HepG2 (cell line): ENCODE measurements at regions not wholly inside any gene's neighbourhood (a gene's known extent, or its start where the extent isn't known, plus 50 kb on each side); places are given as distances from the start of the nearest gene placed in this dataset.
A peak's percentile ranks its signal among the peaks of the same experiment; 100 is the strongest.

Source experiments
- ATAC-seq: fragments of 200-7000 bp; cut with Tn5 transposase; 3 replicates; pipeline ENCODE4 v1.9.1; 2020; ENCODE audit warnings: mild to moderate bottlenecking, moderate library complexity
- BruUV-seq: library from RNA; stranded (reverse); fragments of 400-500 nt; replicated peaks from 2 replicates; lab custom pipeline; 2021; lab: Mats Ljungman, UMichigan
- CTCF ChIA-PET: fragments of 300-600 bp; formaldehyde crosslinking; extraction: SDS; loops from one replicate; lab custom pipeline; 2021; ENCODE audit warnings: low total read pairs, inconsistent platforms, low intra/inter-chr PET ratio; lab: Yijun Ruan, JAX
- POLR2A ChIA-PET: fragments of 350-600 bp; sonication (Branson Sonifier 250); formaldehyde crosslinking; loops from one replicate; lab custom pipeline; 2020; ENCODE audit warnings: antibody characterized with exemption, inconsistent platforms; lab: Yijun Ruan, JAX
- DNase-seq: peaks from one replicate; pipeline ENCODE4 v3.0.0-alpha.2; 2015; ENCODE audit warnings: low spot score
- FAIRE-seq: peaks from 3 replicates; lab custom pipeline; 2011; peaks lifted over from hg19 to GRCh38; lab: Jason Lieb, UNC
- H2AFZ ChIP-seq: one replicate; pipeline ENCODE4 v1.6.1; 2011; ENCODE audit warnings: low read length, inconsistent platforms
- H3K27ac ChIP-seq: fragments of 300-600 bp; 3 replicates; pipeline ENCODE4 v1.8.0; 2011; ENCODE audit warnings: mixed run types, mild to moderate bottlenecking, mixed read lengths, low read length, inconsistent platforms; ENCODE audit not compliant: insufficient read depth; ENCODE audit errors: extremely low read length
- H3K27me3 ChIP-seq, 2 experiments: fragments of 200-600 bp in 1 of 2; 2 replicates in 1 of 2; 3 replicates in 1 of 2; pipeline versions ENCODE4 v1.6.0 to v1.8.0; 2011; ENCODE audit warnings: low read length in 2 of 2, mild to moderate bottlenecking in 2 of 2, moderate library complexity in 2 of 2, inconsistent platforms in 1 of 2; ENCODE audit not compliant: insufficient read depth in 2 of 2, control insufficient read depth in 1 of 2
- H3K36me3 ChIP-seq, 2 experiments: fragments of 200-600 bp in 1 of 2; replicated peaks in 1 of 2; 2 replicates in 1 of 2; 3 replicates in 1 of 2; pipeline versions ENCODE4 v1.5.1 to v1.8.0; 2011; ENCODE audit warnings: low read length in 2 of 2, inconsistent platforms in 1 of 2; ENCODE audit not compliant: insufficient read depth in 2 of 2, control insufficient read depth in 1 of 2
- H3K4me1 ChIP-seq: 2 replicates; pipeline ENCODE4 v1.5.1; 2012; ENCODE audit warnings: low read length, inconsistent platforms; ENCODE audit not compliant: insufficient read depth
- H3K4me2 ChIP-seq: 2 replicates; pipeline ENCODE4 v1.6.0; 2011; ENCODE audit warnings: low read depth, low read length, inconsistent platforms
- H3K4me3 ChIP-seq, 3 experiments: fragments of 200-600 bp in 1 of 3; sonication (generic), shearing (Covaris generic) in 1 of 3; replicated peaks in 1 of 3; 2 replicates each; pipeline ENCODE4 v1.5.1; 2011 to 2016; ENCODE audit warnings: low read length in 3 of 3, inconsistent platforms in 2 of 3, low read depth in 2 of 3, mild to moderate bottlenecking in 2 of 3, control low read depth in 1 of 3, mixed read lengths in 1 of 3; ENCODE audit not compliant: insufficient read depth in 1 of 3
- H3K79me2 ChIP-seq: one replicate; pipeline ENCODE4 v1.6.1; 2011; ENCODE audit warnings: low read length, inconsistent platforms; ENCODE audit not compliant: insufficient read depth
- H3K9ac ChIP-seq: 2 replicates; pipeline ENCODE4 v1.6.0; 2011; ENCODE audit warnings: mild to moderate bottlenecking, low read depth, low read length, inconsistent platforms; ENCODE audit not compliant: insufficient read depth
- H3K9me3 ChIP-seq: 2 replicates; pipeline ENCODE4 v1.5.1; 2012; ENCODE audit warnings: mild to moderate bottlenecking, low read length
- H4K20me1 ChIP-seq: 2 replicates; pipeline ENCODE4 v1.6.0; 2011; ENCODE audit warnings: inconsistent platforms, mild to moderate bottlenecking, low read length, moderate library complexity; ENCODE audit not compliant: insufficient read depth
- ATF7 ChIP-seq, 2 experiments: fragments of 450-650 bp in 1 of 2; sonication (generic) in 1 of 2; formaldehyde crosslinking in 1 of 2; IDR thresholded peaks; 2 replicates each; pipeline versions ENCODE4 v1.4.0 to v1.6.1; 2016 to 2020; ENCODE audit warnings: antibody characterized with exemption in 1 of 2, mild to moderate bottlenecking in 1 of 2, missing genetic modification reagents in 1 of 2
- GATAD2A ChIP-seq: IDR thresholded peaks from 2 replicates; pipeline ENCODE4 v1.6.1; 2016
- HMG20A ChIP-seq: IDR thresholded peaks from 2 replicates; pipeline ENCODE4 v1.6.1; 2016; ENCODE audit warnings: borderline replicate concordance
- KLF13 ChIP-seq: sonication (generic); formaldehyde crosslinking; IDR thresholded peaks from 2 replicates; pipeline ENCODE4 v1.4.0; 2020; ENCODE audit warnings: mild to moderate bottlenecking, missing genetic modification reagents
- KLF16 ChIP-seq, 2 experiments: sonication (generic) in 1 of 2; formaldehyde crosslinking in 1 of 2; IDR thresholded peaks; 2 replicates each; pipeline versions ENCODE4 v1.6.1 to v1.8.0; 2016 to 2023; ENCODE audit warnings: missing genetic modification reagents in 2 of 2, missing compliant biosample characterization in 1 of 2
- MAZ ChIP-seq, 2 experiments: sonication (generic) in 1 of 2; formaldehyde crosslinking in 1 of 2; IDR thresholded peaks; 2 replicates each; pipeline versions ENCODE4 v1.5.0 to v1.6.1; 2012 to 2020; ENCODE audit warnings: low read depth in 2 of 2, mild to moderate bottlenecking in 2 of 2, borderline replicate concordance in 1 of 2, improper control_type of control experiment in 1 of 2, low read length in 1 of 2, missing genetic modification reagents in 1 of 2, moderate library complexity in 1 of 2
- PLRG1 ChIP-seq: fragments of 450-650 bp; conservative IDR thresholded peaks from 2 replicates; pipeline ENCODE4 v1.6.1; 2016
- STAT5B ChIP-seq: sonication (generic); formaldehyde crosslinking; IDR thresholded peaks from 2 replicates; pipeline ENCODE4 v1.4.0; 2020; ENCODE audit warnings: missing genetic modification reagents
- ZMAT3 ChIP-seq: sonication (generic); formaldehyde crosslinking; conservative IDR thresholded peaks from 2 replicates; pipeline ENCODE4 v1.7.0; 2021; ENCODE audit warnings: missing genetic modification reagents
- ZNF460 ChIP-seq: sonication (generic); formaldehyde crosslinking; IDR thresholded peaks from 2 replicates; pipeline ENCODE4 v1.5.1; 2020; ENCODE audit warnings: missing genetic modification reagents, mild to moderate bottlenecking, borderline replicate concordance
- ZNF788 ChIP-seq: sonication (generic); formaldehyde crosslinking; IDR thresholded peaks from 2 replicates; pipeline ENCODE4 v1.5.0; 2020; ENCODE audit warnings: mild to moderate bottlenecking, missing genetic modification reagents, borderline replicate concordance
- WGBS: methylation state at CpG from one replicate; pipeline ENCODE4 v1.1.6; 2017; ENCODE audit warnings: low lambda C conversion rate; 5-methylcytosine and 5-hydroxymethylcytosine counted together
- in situ Hi-C: cut with HindIII; loops from 2 replicates; pipeline ENCODE4 v1.10.0; 2017; ENCODE audit warnings: low pct_unique_long_range_greater_than_20kb; ENCODE audit not compliant: extremely low pct_ligation_motif_present
- intact Hi-C: fragments of 100-400 bp; cut with micrococcal nuclease; formaldehyde crosslinking; loops from one replicate; pipeline ENCODE4 v1.10.0; 2022; ENCODE audit not compliant: unreplicated experiment

GRCh38 chr4:122553432-122553831 is 67.4 kb downstream of the IL21 start:
- DNase-seq (no peak), FAIRE-seq (no peak), ATAC-seq (no peak)
- in situ Hi-C loops (no loop called here), intact Hi-C loops (no loop called here)
- Histone ChIP-seq H3K4me1 (no peaks in the 10 kb centered on the region), H3K4me3 (no peak overlapping the region), H3K27me3 (no peaks in the 10 kb centered on the region), H2AFZ (no peak overlapping the region), H3K27ac (no peak overlapping the region), H3K79me2 (no peaks in the 10 kb centered on the region), H3K9me3 (no peaks in the 10 kb centered on the region), H3K36me3 (no peaks in the 10 kb centered on the region), H3K9ac (no peak overlapping the region), H3K4me2 (no peak overlapping the region), H4K20me1 (no peaks in the 10 kb centered on the region)
- TF ChIP-seq ZNF460 (CRISPR knock-in tag) (no peak), KLF16 (CRISPR knock-in tag; IDR thresholded peaks at IDR 0.05) (no peak), GATAD2A (CRISPR knock-in tag) (no peak), ZMAT3 (CRISPR knock-in tag) (no peak), KLF13 (CRISPR knock-in tag) (no peak), MAZ (IDR thresholded peaks at IDR 0.05; ENCODE audit: borderline replicate concordance, low read depth, low read length) (no peak), MAZ (CRISPR knock-in tag; IDR thresholded peaks at IDR 0.05; ENCODE audit: low read depth) (no peak), HMG20A (CRISPR knock-in tag) (no peak), ZNF788 (CRISPR knock-in tag) (no peak), PLRG1 (no peak)
- POLR2A ChIA-PET, result no interaction called here
- no TSS peak for BruUV-seq
- 83% methylated on average over 1 of the region's 1 CpG for WGBS
- CTCF ChIA-PET, result no interaction called here

GRCh38 chr4:122552898-122553297 is 68.0 kb downstream of the IL21 start:
- ChIA-PET POLR2A (no interaction called here), CTCF (no interaction called here)
- no peaks in the 10 kb centered on the region for H3K4me1 ChIP-seq
- WGBS, result 0% methylated on average over 2 of the region's 2 CpGs
- DNase-seq, result no peak
- no peak overlapping the region for H2AFZ ChIP-seq
- intact Hi-C loops, result no loop called here
- H3K9me3 ChIP-seq, result no peaks in the 10 kb centered on the region
- no peak overlapping the region for H3K4me2 ChIP-seq
- ATAC-seq, result no peak
- TF ChIP-seq ATF7 (IDR thresholded peaks at IDR 0.05) (peak; percentile 49), ATF7 (CRISPR knock-in tag; IDR thresholded peaks at IDR 0.05) (no peak), STAT5B (CRISPR knock-in tag) (no peak)
- no peak overlapping the region for H3K27ac ChIP-seq
- H3K27me3 ChIP-seq, result no peaks in the 10 kb centered on the region
- no peaks in the 10 kb centered on the region for H3K36me3 ChIP-seq
- H3K9ac ChIP-seq, result no peak overlapping the region
- in situ Hi-C loops, result no loop called here
- no peaks in the 10 kb centered on the region for H4K20me1 ChIP-seq
- no peaks in the 10 kb centered on the region for H3K79me2 ChIP-seq
- no peak overlapping the region for H3K4me3 ChIP-seq
- BruUV-seq, result no TSS peak
- no peak for FAIRE-seq
